Vagina (tissue), 2 donors: ENCODE measurements at regions not wholly inside any gene's neighbourhood (a gene's known extent, or its start where the extent isn't known, plus 50 kb on each side); places are given as distances from the start of the nearest gene placed in this dataset.
A peak's percentile ranks its signal among the peaks of the same experiment; 100 is the strongest.

Source experiments
- DNase-seq, 2 donors: peaks; one replicate each; pipeline ENCODE4 v3.0.0-alpha.2; 2017; ENCODE audit errors: extremely low spot score in 2 of 2
- H3K27ac ChIP-seq: fragments of 200-600 bp; sonication (generic); one replicate; pipeline ENCODE4 v1.5.1; 2019
- H3K27me3 ChIP-seq: fragments of 200-600 bp; sonication (generic); one replicate; pipeline ENCODE4 v1.5.1; 2019
- H3K36me3 ChIP-seq, 2 donors: fragments of 200-600 bp; sonication (generic); one replicate each; pipeline ENCODE4 v1.5.1; 2017 to 2019
- H3K4me1 ChIP-seq: fragments of 200-600 bp; sonication (generic); one replicate; pipeline ENCODE4 v1.5.1; 2019
- H3K4me3 ChIP-seq, 2 donors: fragments of 200-600 bp; sonication (generic); 1 replicate in 1 of 2; 2 replicates in 1 of 2; pipeline ENCODE4 v1.5.1; 2016 to 2019
- H3K9me3 ChIP-seq: fragments of 200-600 bp; sonication (generic); one replicate; pipeline ENCODE4 v1.5.1; 2019
- CTCF ChIP-seq, 3 experiments: fragments of 450-650 bp in 2 of 3; fragments of 200-600 bp in 1 of 3; sonication (generic) in 1 of 3; IDR thresholded peaks; one replicate each; pipeline ENCODE4 v1.5.1; 2017 to 2019; ENCODE audit warnings: antibody characterized with exemption in 3 of 3, mild to moderate bottlenecking in 2 of 3, moderate library complexity in 2 of 3
- POLR2A ChIP-seq, 2 donors: fragments of 450-650 bp; IDR thresholded peaks; one replicate each; pipeline ENCODE4 v1.6.1; 2017; ENCODE audit warnings: antibody characterized with exemption in 2 of 2, mild to moderate bottlenecking in 2 of 2, moderate library complexity in 2 of 2
- POLR2AphosphoS5 ChIP-seq, 2 donors: sonication (generic); formaldehyde crosslinking; IDR thresholded peaks; one replicate each; pipeline ENCODE4 v1.9.0; 2017; ENCODE audit warnings: antibody characterized with exemption in 2 of 2, mild to moderate bottlenecking in 2 of 2, low read depth in 1 of 2; ENCODE audit not compliant: insufficient read depth in 1 of 2
- intact Hi-C: fragments of 100-400 bp; cut with DNase I; formaldehyde crosslinking; loops from one replicate; pipeline ENCODE4 v1.15.1; 2023

- H3K27ac ChIP-seq: no peak overlapping the region
- H3K4me1 ChIP-seq: no peaks in the 10 kb centered on the region
- TF ChIP-seq CTCF (IDR thresholded peaks at IDR 0.05): no peak
- no peak for TF ChIP-seq POLR2A (IDR thresholded peaks at IDR 0.05)
- TF ChIP-seq POLR2AphosphoS5 (IDR thresholded peaks at IDR 0.05; ENCODE audit: insufficient read depth in 1 of 2, low read depth in 1 of 2): no peak
- intact Hi-C loops: no loop called here
- no peaks in the 10 kb centered on the region for H3K27me3 ChIP-seq
- DNase-seq: no peak
- no peaks in the 10 kb centered on the region for H3K9me3 ChIP-seq
- no peak overlapping the region for H3K4me3 ChIP-seq
- no peaks in the 10 kb centered on the region for H3K36me3 ChIP-seq
These were observed 99.8 kb upstream of the FOXF1 start for GRCh38 chr16:86410529-86410928.

GRCh38 chr16:86411897-86412296 is 98.4 kb upstream of the FOXF1 start:
- no peak for TF ChIP-seq POLR2A (IDR thresholded peaks at IDR 0.05)
- no peak for TF ChIP-seq POLR2AphosphoS5 (IDR thresholded peaks at IDR 0.05; ENCODE audit: insufficient read depth in 1 of 2, low read depth in 1 of 2)
- no peak for TF ChIP-seq CTCF (IDR thresholded peaks at IDR 0.05)
- no peak overlapping the region for H3K4me3 ChIP-seq
- peak overlapping the region; percentile 6 for H3K27ac ChIP-seq
- no peak for DNase-seq
- H3K4me1 ChIP-seq: no peaks in the 10 kb centered on the region
- no peaks in the 10 kb centered on the region for H3K27me3 ChIP-seq
- no peaks in the 10 kb centered on the region for H3K9me3 ChIP-seq
- H3K36me3 ChIP-seq: no peaks in the 10 kb centered on the region
- intact Hi-C loops: no loop called here

GRCh38 chr16:86414991-86415740 is 95.2 kb upstream of the FOXF1 start:
- intact Hi-C loops: no loop called here
- DNase-seq: no peak
- no peaks in the 10 kb centered on the region for H3K27me3 ChIP-seq
- H3K4me1 ChIP-seq: no peaks in the 10 kb centered on the region
- no peak overlapping the region for H3K4me3 ChIP-seq
- TF ChIP-seq POLR2A (IDR thresholded peaks at IDR 0.05) (no peak), CTCF (IDR thresholded peaks at IDR 0.05) (no peak), POLR2AphosphoS5 (IDR thresholded peaks at IDR 0.05; ENCODE audit: insufficient read depth in 1 of 2, low read depth in 1 of 2) (peak in 1 of 2 donors; percentile 61)
- no peaks in the 10 kb centered on the region for H3K9me3 ChIP-seq
- no peaks in the 10 kb centered on the region for H3K36me3 ChIP-seq
- no peak overlapping the region for H3K27ac ChIP-seq

GRCh38 chr16:86418981-86419380 is 91.3 kb upstream of the FOXF1 start:
- intact Hi-C loops: no loop called here
- Histone ChIP-seq H3K4me3 (no peak overlapping the region), H3K4me1 (peaks cover 2% of the 10 kb centered on the region), H3K27ac (no peak overlapping the region), H3K36me3 (no peaks in the 10 kb centered on the region), H3K9me3 (no peaks in the 10 kb centered on the region), H3K27me3 (no peaks in the 10 kb centered on the region)
- no peak for DNase-seq
- no peak for TF ChIP-seq POLR2AphosphoS5 (IDR thresholded peaks at IDR 0.05; ENCODE audit: insufficient read depth in 1 of 2, low read depth in 1 of 2)
- no peak for TF ChIP-seq CTCF (IDR thresholded peaks at IDR 0.05)

GRCh38 chr16:86419518-86419917 is 90.8 kb upstream of the FOXF1 start:
- H3K9me3 ChIP-seq: no peaks in the 10 kb centered on the region
- no peaks in the 10 kb centered on the region for H3K27me3 ChIP-seq
- DNase-seq: no peak
- TF ChIP-seq POLR2A (IDR thresholded peaks at IDR 0.05) (no peak), CTCF (IDR thresholded peaks at IDR 0.05) (no peak), POLR2AphosphoS5 (IDR thresholded peaks at IDR 0.05; ENCODE audit: insufficient read depth in 1 of 2, low read depth in 1 of 2) (no peak)
- H3K4me1 ChIP-seq: peaks cover 7% of the 10 kb centered on the region
- intact Hi-C loops: no loop called here
- H3K4me3 ChIP-seq: no peak overlapping the region
- H3K27ac ChIP-seq: no peak overlapping the region
- H3K36me3 ChIP-seq: no peaks in the 10 kb centered on the region
